Retinal pigment epithelial cell (primary cell): ENCODE measurements at regions not wholly inside any gene's neighbourhood (a gene's known extent, or its start where the extent isn't known, plus 50 kb on each side); places are given as distances from the start of the nearest gene placed in this dataset.

Experiments
- DNase-seq: peaks from one replicate; pipeline ENCODE4 v3.0.0-alpha.2; 2010; ENCODE audit warnings: low read depth
- H3K4me3 ChIP-seq: 2 replicates; pipeline ENCODE4 v1.5.1; 2011; ENCODE audit warnings: mild to moderate bottlenecking, low read length, control low read depth, moderate library complexity
- TF ChIP-seq, protein P1 (sequence below): conservative IDR thresholded peaks from 2 replicates; pipeline ENCODE4 v1.5.1; 2011; ENCODE audit warnings: low read depth, low read length, control low read depth, inconsistent platforms

- no peak for DNase-seq
- no peak overlapping the region for H3K4me3 ChIP-seq
- TF ChIP-seq, protein P1, sequence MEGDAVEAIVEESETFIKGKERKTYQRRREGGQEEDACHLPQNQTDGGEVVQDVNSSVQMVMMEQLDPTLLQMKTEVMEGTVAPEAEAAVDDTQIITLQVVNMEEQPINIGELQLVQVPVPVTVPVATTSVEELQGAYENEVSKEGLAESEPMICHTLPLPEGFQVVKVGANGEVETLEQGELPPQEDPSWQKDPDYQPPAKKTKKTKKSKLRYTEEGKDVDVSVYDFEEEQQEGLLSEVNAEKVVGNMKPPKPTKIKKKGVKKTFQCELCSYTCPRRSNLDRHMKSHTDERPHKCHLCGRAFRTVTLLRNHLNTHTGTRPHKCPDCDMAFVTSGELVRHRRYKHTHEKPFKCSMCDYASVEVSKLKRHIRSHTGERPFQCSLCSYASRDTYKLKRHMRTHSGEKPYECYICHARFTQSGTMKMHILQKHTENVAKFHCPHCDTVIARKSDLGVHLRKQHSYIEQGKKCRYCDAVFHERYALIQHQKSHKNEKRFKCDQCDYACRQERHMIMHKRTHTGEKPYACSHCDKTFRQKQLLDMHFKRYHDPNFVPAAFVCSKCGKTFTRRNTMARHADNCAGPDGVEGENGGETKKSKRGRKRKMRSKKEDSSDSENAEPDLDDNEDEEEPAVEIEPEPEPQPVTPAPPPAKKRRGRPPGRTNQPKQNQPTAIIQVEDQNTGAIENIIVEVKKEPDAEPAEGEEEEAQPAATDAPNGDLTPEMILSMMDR = no peak
These were observed 609.0 kb upstream of the FZD8 start for GRCh38 chr10:36251068-36251467.

DNA sequence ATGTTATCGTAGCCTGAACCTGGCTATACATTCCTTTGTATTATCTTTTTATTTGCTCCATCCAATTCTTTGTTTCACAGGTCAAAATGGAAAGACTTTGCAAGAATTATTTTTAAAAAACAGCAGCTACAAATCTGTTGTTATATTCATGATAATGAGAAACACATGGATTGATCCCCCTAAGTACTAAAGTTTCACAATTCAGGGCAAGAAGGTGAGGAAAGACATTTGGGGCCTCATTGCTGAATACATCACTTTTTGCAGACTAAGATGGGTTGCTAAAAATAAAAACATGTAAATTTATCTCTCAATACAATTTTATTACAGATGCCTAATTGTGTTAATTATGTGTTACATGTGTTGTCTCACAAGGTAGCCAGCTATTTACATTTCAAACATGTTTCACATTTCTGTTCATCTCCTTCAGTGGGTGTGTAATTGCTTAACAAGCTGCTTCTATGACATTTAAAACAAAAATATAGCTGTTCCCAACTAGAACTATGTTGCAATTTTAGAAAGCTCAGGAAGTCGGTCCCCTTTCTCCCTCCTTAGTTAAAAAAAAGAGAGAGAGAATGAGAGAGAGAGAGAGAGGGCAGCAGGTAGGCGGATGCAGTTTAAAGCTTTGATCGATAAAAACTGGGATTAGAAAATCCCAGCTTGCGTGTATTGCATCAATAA, 606.3 kb upstream of the FZD8 start:
- H3K4me3 ChIP-seq = no peak overlapping the region
- TF ChIP-seq, protein P1 = no peak
- no peak for DNase-seq

DNA sequence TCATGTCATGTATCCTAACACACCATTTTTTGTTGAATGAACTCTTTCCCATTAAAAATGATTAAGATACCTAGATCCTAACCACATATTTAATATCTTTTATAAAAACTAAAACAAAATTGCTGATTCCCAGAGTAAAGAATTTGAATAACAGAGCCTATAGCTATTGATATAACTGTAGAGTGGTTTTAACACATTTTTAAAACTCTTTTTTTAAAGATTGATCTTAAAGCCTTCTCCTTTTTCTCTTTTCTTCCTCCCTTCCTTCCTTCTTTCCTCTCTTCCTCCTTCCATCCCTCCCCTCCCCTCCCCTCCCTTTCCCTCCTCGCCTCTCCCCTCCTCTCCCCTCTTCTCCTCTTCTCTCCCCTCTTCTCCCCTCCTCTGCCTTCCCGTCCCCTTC, 605.4 kb upstream of the FZD8 start:
- H3K4me3 ChIP-seq = no peak overlapping the region
- TF ChIP-seq, protein P1 = no peak
- DNase-seq = no peak

- peak; percentile 59 for DNase-seq
- TF ChIP-seq, protein P1 = no peak
- H3K4me3 ChIP-seq = no peak overlapping the region
These were observed 594.8 kb upstream of the FZD8 start for GRCh38 chr10:36236931-36237330.

DNA sequence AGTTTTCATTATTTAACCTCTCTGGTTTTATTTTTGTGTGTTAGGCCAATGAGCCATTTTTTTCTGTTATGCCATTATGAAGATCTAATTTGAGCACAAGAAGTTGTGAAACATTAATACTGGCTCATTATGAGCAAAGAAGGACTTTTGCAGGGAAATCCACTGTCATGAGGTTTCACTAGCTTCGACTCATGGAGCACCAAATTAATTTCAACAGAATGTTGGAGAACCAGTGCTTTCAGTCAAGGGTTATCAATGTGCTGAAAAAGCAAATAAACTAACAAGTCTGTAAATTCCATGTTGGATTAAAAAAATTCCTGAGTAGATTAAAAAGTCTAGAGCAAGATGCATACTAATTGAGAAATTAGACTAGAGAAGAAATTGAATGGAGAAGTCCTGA, 594.2 kb upstream of the FZD8 start:
- TF ChIP-seq, protein P1 = no peak
- peak; percentile 95 for DNase-seq
- no peak overlapping the region for H3K4me3 ChIP-seq

- TF ChIP-seq, protein P1 = no peak
- H3K4me3 ChIP-seq = no peak overlapping the region
- no peak for DNase-seq
These were observed 590.8 kb upstream of the FZD8 start for GRCh38 chr10:36232935-36233334.

- no peak for DNase-seq
- H3K4me3 ChIP-seq = no peak overlapping the region
- TF ChIP-seq, protein P1 = no peak
These were observed 582.4 kb upstream of the FZD8 start for GRCh38 chr10:36224431-36224985.
